GM19397 (cell line): ENCODE measurements at regions not wholly inside any gene's neighbourhood (a gene's known extent, or its start where the extent isn't known, plus 50 kb on each side); places are given as distances from the start of the nearest gene placed in this dataset.

ENCODE experiments used
- ATAC-seq: cut with Tn5 transposase; IDR thresholded peaks from one replicate; pipeline ENCODE4 v1.9.1; 2021; ENCODE audit warnings: mild to moderate bottlenecking, moderate library complexity; ENCODE audit not compliant: unreplicated experiment

GRCh38 chr3:72133329-72134011, 348.5 kb upstream of the PROK2 start:
- ATAC-seq: no peak

- no peak for ATAC-seq
Observed at GRCh38 chr3:72131899-72132298, 347.0 kb upstream of the PROK2 start.

- no peak for ATAC-seq
Observed at GRCh38 chr3:72130565-72130964, 345.6 kb upstream of the PROK2 start.

GRCh38 chr3:72129501-72130094, 344.6 kb upstream of the PROK2 start:
- ATAC-seq: no peak

- ATAC-seq: no peak
Observed at GRCh38 chr3:72128921-72129320, 344.0 kb upstream of the PROK2 start.

GRCh38 chr3:72127844-72128243, 342.9 kb upstream of the PROK2 start:
- no peak for ATAC-seq

- no peak for ATAC-seq
Observed at GRCh38 chr3:72127224-72127612, 342.3 kb upstream of the PROK2 start.

- ATAC-seq: no peak
Observed at GRCh38 chr3:72126441-72127223, 341.7 kb upstream of the PROK2 start.

- ATAC-seq: no peak
Observed at GRCh38 chr3:72123908-72124441, 339.0 kb upstream of the PROK2 start.

- peak; percentile 46 for ATAC-seq
Observed at GRCh38 chr3:72120806-72121778, 336.1 kb upstream of the PROK2 start.

- no peak for ATAC-seq
Observed at GRCh38 chr3:72120039-72120438, 335.1 kb upstream of the PROK2 start.

GRCh38 chr3:72118628-72119027, 333.7 kb upstream of the PROK2 start:
- ATAC-seq: no peak

GRCh38 chr3:72116226-72116625, 331.3 kb upstream of the PROK2 start:
- no peak for ATAC-seq

GRCh38 chr3:72115307-72115706, 330.4 kb upstream of the PROK2 start:
- ATAC-seq: no peak

GRCh38 chr3:72114773-72115172, 329.8 kb upstream of the PROK2 start:
- no peak for ATAC-seq

GRCh38 chr3:72113964-72114363, 329.0 kb upstream of the PROK2 start:
- ATAC-seq: no peak

GRCh38 chr3:72113564-72113963, 328.6 kb upstream of the PROK2 start:
- ATAC-seq: no peak

GRCh38 chr3:72112435-72112834, 327.5 kb upstream of the PROK2 start:
- ATAC-seq: no peak

GRCh38 chr3:72111265-72112205, 326.6 kb upstream of the PROK2 start:
- ATAC-seq: no peak
